Stimulated activated CD4-positive, alpha-beta T cell treated with anti-CD3 and anti-CD28 coated beads, Interleukin-12 subunit alpha, Interleukin-12 subunit beta, amount 100 ng/mL, for 4 hours (primary cell): ENCODE measurements at regions not wholly inside any gene's neighbourhood (a gene's known extent, or its start where the extent isn't known, plus 50 kb on each side); places are given as distances from the start of the nearest gene placed in this dataset.
A peak's percentile ranks its signal among the peaks of the same experiment; 100 is the strongest.
"Not testable (repeated sequence)": the region's sequence is repeated elsewhere in the genome, so short reads cannot be mapped to it uniquely, and the experiment has no call there.

Experiments
- DNase-seq: peaks from one replicate; pipeline ENCODE4 v3.0.0-alpha.2; 2020

DNA sequence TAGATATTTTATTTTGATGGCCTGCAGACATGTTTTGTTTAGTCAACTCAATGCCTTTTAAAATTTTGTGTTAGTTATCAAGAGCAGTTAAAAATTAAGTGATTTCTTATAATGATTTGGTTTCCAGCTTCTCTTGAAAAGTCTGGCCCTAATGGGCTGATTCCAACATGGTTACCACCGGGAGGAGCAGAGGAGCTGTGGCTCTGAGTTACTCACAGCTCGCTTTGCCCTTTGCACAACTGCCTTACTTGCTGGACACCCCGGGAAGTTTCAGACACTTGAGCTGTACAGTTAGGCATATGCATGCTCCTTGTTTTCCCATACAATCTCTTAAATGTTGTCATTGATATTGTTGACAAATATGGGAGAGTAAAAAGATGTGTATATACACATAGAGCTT, 173.1 kb upstream of the MMS22L start:
- no peak for DNase-seq

DNA sequence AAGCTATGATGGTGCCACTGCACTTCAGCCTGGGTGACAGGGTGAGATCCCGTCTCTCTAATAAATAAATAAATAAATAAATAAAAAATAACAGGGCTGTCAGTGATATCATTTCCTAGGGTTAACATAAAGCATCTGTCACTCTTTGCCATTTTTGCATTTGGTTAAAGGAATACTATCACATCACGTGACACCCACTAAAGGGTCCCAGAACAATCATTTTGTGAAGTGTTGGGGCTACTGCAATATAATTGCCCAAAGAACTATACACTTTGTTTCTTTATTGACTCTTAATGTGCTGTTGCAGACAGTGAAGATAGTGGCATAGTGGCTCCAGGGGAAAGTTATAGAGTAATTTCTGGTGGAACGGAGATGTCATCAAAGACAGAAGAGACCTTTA, 176.5 kb upstream of the MMS22L start:
- no peak for DNase-seq

- no peak for DNase-seq
Measured at GRCh38 chr6:97459986-97460385, 177.0 kb upstream of the MMS22L start.

GRCh38 chr6:97460394-97461080, 177.5 kb upstream of the MMS22L start:
- DNase-seq, result no peak

DNA sequence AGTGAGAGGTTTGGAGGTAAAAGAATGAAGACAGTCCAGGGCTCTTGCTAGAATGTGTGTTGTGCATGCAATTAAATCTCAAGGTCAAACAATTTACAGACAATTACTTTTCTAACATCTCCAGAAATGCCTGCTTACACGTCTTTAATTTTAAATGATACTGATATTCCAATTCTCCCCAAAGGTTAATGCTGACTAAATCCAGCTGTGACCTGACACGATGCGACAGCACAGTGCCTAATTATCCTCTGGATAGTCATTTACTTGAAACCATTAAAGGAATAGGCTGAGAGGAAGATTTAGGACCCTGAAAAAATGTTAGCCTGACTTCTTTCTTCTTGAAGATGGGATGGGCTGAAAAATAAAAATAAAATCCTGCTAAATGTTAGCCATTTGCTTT, 178.2 kb upstream of the MMS22L start:
- DNase-seq, result no peak

GRCh38 chr6:97462031-97462430, 179.0 kb upstream of the MMS22L start:
- DNase-seq, result no peak

DNA sequence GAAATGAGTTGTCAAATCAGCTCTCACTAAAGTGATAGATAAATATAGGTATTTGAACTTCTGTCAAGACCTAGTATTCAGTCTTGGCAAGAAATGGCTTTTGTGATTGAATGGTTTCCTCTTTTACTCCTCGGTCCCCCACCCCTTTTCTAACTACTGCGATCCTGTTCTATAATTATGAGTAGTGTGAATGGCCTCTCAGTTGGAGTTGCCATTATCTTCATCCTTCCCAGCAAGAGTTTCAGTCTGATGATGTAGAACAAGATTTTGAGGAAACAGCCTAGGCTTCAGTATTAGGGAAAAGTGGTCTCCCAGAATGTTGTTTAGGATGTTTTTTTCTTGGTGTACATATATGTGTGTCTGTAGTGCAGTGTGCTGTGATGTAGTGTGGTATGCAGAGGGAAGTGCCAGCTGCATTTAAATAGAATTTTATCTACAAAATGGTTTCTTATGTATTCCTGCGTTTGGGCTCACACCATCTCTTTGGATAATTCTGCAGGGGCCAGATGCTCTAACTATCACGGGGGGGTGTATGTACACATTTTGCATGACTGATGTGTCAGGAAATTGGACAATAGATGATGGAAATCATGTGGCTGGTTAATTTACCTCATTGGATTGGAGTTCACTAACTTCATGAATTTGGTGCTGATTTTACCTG, 180.1 kb upstream of the MMS22L start:
- no peak for DNase-seq

DNA sequence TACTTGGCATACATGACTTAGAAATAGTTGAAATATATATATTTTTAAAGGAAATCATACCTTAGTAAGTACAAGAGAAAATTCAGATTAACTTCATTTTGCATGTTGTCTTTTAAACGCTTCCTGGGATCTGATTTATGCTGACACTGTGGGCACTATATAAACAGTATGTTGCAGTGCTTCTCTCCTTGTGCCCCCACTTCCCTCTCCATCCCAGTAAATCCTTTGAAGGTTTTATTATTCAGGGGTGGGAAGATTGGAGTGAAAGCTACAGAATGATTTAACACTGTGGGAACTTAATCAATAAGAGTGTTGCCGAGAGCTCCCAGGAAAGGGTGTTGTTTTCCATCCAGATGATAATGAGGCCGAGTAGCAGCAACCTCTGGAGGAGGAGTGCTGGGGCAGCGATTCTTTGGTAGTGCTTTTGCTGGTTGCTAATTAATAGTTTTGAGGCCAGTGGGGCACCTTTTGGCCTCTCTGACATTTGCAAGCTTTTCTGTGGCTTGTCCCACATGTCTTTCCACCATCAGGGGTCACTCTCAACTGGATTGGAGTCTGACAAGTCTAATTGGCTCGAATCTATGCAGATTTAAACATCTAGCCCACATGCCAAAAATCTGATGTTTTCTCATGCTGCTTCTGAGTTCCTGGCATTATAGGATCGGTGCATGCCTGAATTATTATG, 183.0 kb upstream of the MMS22L start:
- no peak for DNase-seq

DNA sequence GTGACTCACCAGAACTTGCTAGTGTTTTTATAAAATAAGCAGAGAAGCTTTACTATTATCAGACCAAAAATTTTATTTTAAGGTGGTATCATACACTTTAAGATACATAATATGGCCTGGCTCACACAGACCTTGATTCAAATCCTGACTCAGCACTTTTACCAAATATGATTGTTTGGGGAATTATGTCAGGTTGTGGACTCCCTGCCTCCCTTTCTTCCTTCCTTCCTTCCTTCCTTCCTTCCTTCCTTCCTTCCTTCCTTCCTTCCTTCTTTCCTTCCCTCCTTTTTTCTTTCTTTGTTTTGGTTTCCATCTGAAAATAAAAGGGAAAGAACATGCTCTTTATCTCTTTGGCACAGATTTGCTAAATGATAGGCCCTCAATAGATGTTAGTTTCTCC, 186.0 kb upstream of the MMS22L start:
- DNase-seq, result no peak

- DNase-seq, result no peak
Measured at GRCh38 chr6:97469451-97469850, 186.4 kb upstream of the MMS22L start.

GRCh38 chr6:97470322-97470721, 187.3 kb upstream of the MMS22L start:
- DNase-seq, result no peak

DNA sequence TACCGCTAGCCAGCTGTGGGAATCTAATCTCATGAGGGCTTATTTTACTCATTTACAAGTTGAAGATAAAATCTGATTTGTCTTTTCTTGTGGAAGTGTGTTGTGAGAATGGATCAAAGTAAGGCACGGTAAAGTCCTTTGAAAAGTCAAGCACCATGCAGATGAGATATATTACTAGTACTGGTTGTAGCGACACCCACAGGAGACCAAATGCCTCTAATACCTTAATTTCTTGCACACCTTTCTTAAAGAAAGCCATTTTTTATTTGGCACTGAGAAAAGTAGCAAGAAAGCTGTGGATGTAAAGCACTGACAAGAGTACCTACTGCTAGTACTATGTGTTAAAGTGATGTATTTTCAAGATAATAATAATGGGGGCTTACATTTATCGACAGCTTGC, 191.0 kb upstream of the MMS22L start:
- DNase-seq, result no peak

- peak; percentile 47 for DNase-seq
Measured at GRCh38 chr6:97497713-97498331, 214.8 kb upstream of the MMS22L start.

DNA sequence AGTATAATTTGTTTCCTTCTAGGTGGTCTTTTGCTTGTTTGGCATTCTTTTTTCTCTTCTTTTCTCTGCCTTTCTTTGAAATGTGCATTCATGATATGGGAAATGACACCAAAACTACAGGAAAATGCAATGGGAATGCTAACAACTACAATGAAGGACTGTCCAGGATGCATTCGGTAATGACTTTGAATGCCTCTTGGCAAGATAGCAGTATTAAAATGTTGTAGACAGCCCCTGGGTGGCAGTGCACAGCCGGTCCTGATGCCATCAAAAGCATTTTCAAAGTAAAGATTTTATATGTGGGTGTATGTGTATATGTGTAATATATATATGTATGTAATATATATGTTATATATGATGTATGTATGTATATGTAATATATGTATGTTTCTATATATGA, 218.8 kb upstream of the MMS22L start:
- DNase-seq, result no peak

DNA sequence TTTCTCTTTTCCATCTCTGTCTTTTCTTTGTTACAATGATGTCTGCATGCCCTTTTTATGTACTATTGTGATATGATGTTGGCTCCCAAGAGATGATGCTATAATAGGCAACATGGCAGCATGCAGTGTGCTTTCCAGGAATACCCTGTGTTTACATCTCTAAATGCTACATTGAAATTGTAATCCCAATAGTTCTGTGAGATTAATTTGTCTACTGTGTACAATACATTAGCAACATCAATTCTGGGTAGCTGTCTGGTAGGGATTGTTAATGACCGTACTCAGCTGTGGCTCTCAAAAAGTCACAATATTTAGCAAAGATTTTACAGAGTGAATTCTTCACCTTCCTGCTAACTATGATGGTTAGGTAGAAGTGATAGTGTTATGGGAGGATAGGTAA, 225.6 kb upstream of the MMS22L start:
- DNase-seq, result no peak

DNA sequence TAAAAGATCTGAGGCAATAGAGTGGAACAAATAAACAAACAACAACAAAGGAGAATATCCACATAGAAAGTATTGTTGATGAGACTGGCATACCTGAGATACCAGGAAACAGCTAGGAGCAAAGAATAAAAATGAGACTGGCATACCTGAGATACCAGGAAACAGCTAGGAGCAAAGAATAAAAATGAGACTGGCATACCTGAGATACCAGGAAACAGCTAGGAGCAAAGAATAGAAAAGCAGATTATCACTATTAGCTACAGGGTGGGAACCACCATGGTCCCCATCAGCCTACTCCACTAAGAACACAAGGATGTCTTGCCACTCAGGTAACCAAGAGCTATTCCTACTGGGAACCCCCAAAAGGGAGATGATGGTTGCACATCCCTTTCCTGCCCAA, 230.2 kb upstream of the MMS22L start:
- DNase-seq, result not testable (repeated sequence)

- DNase-seq, result no peak
Measured at GRCh38 chr6:97524811-97525210, 241.8 kb upstream of the MMS22L start.

GRCh38 chr6:97535800-97536199, 252.8 kb upstream of the MMS22L start:
- no peak for DNase-seq

- DNase-seq, result no peak
Measured at GRCh38 chr6:97548354-97548753, 265.3 kb upstream of the MMS22L start.

GRCh38 chr6:97557355-97557754, 274.3 kb upstream of the MMS22L start:
- no peak for DNase-seq

- no peak for DNase-seq
Measured at GRCh38 chr6:97563529-97563928, 280.5 kb upstream of the MMS22L start.

DNA sequence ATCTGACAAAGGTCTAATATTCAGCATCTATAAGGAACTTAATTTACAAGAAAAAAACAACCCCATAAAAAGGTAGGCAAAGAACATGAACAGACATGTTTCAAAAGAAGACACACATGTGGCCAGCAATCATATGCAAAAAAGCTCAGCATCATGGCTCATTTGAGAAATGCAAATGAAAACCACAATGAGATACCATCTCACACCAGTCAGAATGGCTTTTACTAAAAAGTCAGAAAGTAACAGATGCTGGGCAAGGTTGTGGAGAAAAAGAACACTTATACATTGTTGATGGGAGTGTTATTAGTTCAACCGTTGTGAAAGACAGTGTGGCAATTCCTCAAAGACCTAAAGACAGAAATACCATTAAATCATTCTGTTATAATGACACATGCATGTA, 289.9 kb upstream of the MMS22L start:
- no peak for DNase-seq

- DNase-seq, result no peak
Measured at GRCh38 chr6:97586344-97586743, 303.3 kb upstream of the MMS22L start.

DNA sequence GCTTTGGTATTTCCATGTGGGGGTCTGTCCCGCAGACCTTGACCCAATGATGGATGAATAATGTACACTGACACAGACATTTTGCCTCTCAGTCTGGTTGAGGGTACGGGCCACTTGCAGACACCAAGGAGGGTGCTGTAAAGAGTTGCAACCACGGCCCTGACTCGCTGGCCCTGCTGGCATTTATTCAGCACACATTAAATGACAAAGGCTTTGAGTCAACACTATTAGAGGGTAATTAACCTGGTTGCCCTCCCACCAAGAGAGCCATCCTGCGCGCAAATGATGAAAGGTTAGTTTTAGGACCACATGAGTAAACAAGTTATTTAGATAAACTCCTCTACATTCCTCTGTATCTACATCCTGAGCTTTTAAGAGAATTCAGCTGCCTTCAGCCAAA, 308.9 kb upstream of the MMS22L start:
- no peak for DNase-seq
